ENCODE measurements at regions not wholly inside any gene's neighbourhood (a gene's known extent, or its start where the extent isn't known, plus 50 kb on each side); places are given as distances from the start of the nearest gene placed in this dataset.

GRCh38 chr2:180411661-180412060 lies 404.6 kb upstream of the CWC22 start:
- Histone ChIP-seq H2BK5ac (ENCODE audit: low read depth, low read length, poor library complexity, severe bottlenecking) (no peak overlapping the region), H2BK120ac (ENCODE audit: low read depth, low read length) (no peak overlapping the region), H3K9me3 (ENCODE audit: control insufficient read depth, insufficient read depth, low read length) (no peaks in the 10 kb centered on the region), H3K14ac (replicated peaks; ENCODE audit: low read depth, low read length) (no peak overlapping the region), H3K9me1 (ENCODE audit: insufficient read depth, low read length) (no peaks in the 10 kb centered on the region), H3K23ac (ENCODE audit: low read depth, low read length) (no peak overlapping the region), H3K79me1 (ENCODE audit: low read depth in 1 of 2, low read length in 2 of 2) (no peaks in the 10 kb centered on the region), H4K91ac (ENCODE audit: insufficient read depth, low read depth, low read length) (no peak overlapping the region), H3K4ac (ENCODE audit: low read depth, low read length) (no peak overlapping the region), H3K4me2 (ENCODE audit: low read depth, low read length) (no peak overlapping the region), H3K27me3 (ENCODE audit: control insufficient read depth, insufficient read depth, low read length) (no peaks in the 10 kb centered on the region), H2BK15ac (ENCODE audit: low read depth, low read length) (no peak overlapping the region), H2BK20ac (ENCODE audit: low read depth, low read length) (no peak overlapping the region), H2AK5ac (ENCODE audit: low read depth, low read length) (no peak overlapping the region), H3K18ac (ENCODE audit: low read depth, low read length) (no peak overlapping the region), H4K5ac (ENCODE audit: low read depth, low read length) (no peak overlapping the region), H3K36me3 (ENCODE audit: control insufficient read depth, insufficient read depth, low read length) (no peaks in the 10 kb centered on the region), H2AK9ac (replicated peaks; ENCODE audit: low read depth, low read length, poor library complexity) (no peak overlapping the region), H3K4me3 (ENCODE audit: insufficient read depth, low read depth, low read length) (no peak overlapping the region), H4K8ac (ENCODE audit: low read depth in 2 of 2, low read length in 2 of 2) (no peak overlapping the region), H3K4me1 (ENCODE audit: control insufficient read depth, insufficient read depth, low read length) (peaks cover 2% of the 10 kb centered on the region; the same call in 1 of the 2 replicates), H4K20me1 (ENCODE audit: insufficient read depth, low read length) (no peaks in the 10 kb centered on the region), H2AFZ (replicated peaks; ENCODE audit: low read length, poor library complexity) (no peak overlapping the region), H3K9ac (ENCODE audit: low read depth, low read length) (no peak overlapping the region), H3K56ac (ENCODE audit: extremely low read depth, insufficient read depth, low read length) (no peak overlapping the region), H3K27ac (ENCODE audit: insufficient read depth, low read length) (no peak overlapping the region)
- ChIA-PET POLR2A (ENCODE audit: unreplicated experiment) (no interaction called here), CTCF (interaction anchor here (1.0 kb wide), 2 partner anchors 18 to 37 kb away, joined by 4 to 5 read pairs; no protein-coding TSS in a partner anchor)
- ATAC-seq (ENCODE audit: low read depth) = peak; percentile 14; the same call in 1 of the 2 replicates
- intact Hi-C loops (cut with micrococcal nuclease) (no loop called here), dilution Hi-C loops (cut with HindIII; ENCODE audit: low sequenced_read_pairs, unreplicated experiment) (no loop called here), in situ Hi-C loops (cut with MboI; ENCODE audit: low sequenced_read_pairs) (no loop called here)
- TF ChIP-seq CHD1 (IDR thresholded peaks at IDR 0.05; ENCODE audit: low read depth, low read length) (no peak), MXI1 (IDR thresholded peaks at IDR 0.05; ENCODE audit: borderline replicate concordance, low read depth, low read length) (no peak), RCOR1 (IDR thresholded peaks at IDR 0.05; ENCODE audit: insufficient replicate concordance, low read length) (no peak), RAD21 (IDR thresholded peaks at IDR 0.05; ENCODE audit: low read length) (no peak), MAFK (IDR thresholded peaks at IDR 0.05; ENCODE audit: low read depth, low read length) (no peak), RFX5 (IDR thresholded peaks at IDR 0.05; ENCODE audit: low read depth, low read length) (no peak), CTCF (conservative IDR thresholded peaks at IDR 0.05; ENCODE audit: low read depth, low read length) (no peak), USF2 (IDR thresholded peaks at IDR 0.05; ENCODE audit: low read depth, low read length) (no peak), CEBPB (IDR thresholded peaks at IDR 0.05; ENCODE audit: low read depth, low read length) (no peak), ELK1 (IDR thresholded peaks at IDR 0.05; ENCODE audit: borderline replicate concordance, low read depth, low read length) (no peak), FOS (IDR thresholded peaks at IDR 0.05; ENCODE audit: low read depth, low read length) (no peak), MAZ (IDR thresholded peaks at IDR 0.05; ENCODE audit: borderline replicate concordance, low read depth, low read length) (no peak), POLR2A (IDR thresholded peaks at IDR 0.05; ENCODE audit: low read depth, low read length) (no peak), SMC3 (IDR thresholded peaks at IDR 0.05; ENCODE audit: low read depth, low read length) (no peak), NFE2L2 (IDR thresholded peaks at IDR 0.05; ENCODE audit: low read depth, low read length) (no peak), BHLHE40 (IDR thresholded peaks at IDR 0.05; ENCODE audit: low read depth, low read length) (no peak)
- no TSS peak for BruUV-seq (replicated peaks)
- DNase-seq = no peak
- WGBS, 2 experiments (ENCODE audit: extremely low coverage in 2 of 2, insufficient read length in 1 of 2) = no CpG with 5 or more reads among the region's 5 CpGs
